IMR-90 (cell line): ENCODE measurements at regions not wholly inside any gene's neighbourhood (a gene's known extent, or its start where the extent isn't known, plus 50 kb on each side); places are given as distances from the start of the nearest gene placed in this dataset.

Experiments used
- ATAC-seq: fragments of 200-7000 bp; cut with Tn5 transposase; 2 replicates; pipeline ENCODE4 v1.9.1; 2020; ENCODE audit warnings: low read depth, mild to moderate bottlenecking, moderate library complexity
- BruUV-seq: library from RNA; stranded (reverse); fragments of 400-500 nt; replicated peaks from 2 replicates; lab custom pipeline; 2021; lab: Mats Ljungman, UMichigan
- CTCF ChIA-PET: fragments of 300-600 bp; formaldehyde crosslinking; extraction: SDS; loops from one replicate; lab custom pipeline; 2021; ENCODE audit warnings: antibody characterized with exemption; lab: Yijun Ruan, JAX
- POLR2A ChIA-PET: fragments of 300-600 bp; sonication (Branson Sonifier 250); formaldehyde crosslinking; loops from one replicate; lab custom pipeline; 2022; ENCODE audit warnings: antibody characterized with exemption; ENCODE audit not compliant: unreplicated experiment; lab: Charles Lee
- DNase-seq: peaks from one replicate; pipeline ENCODE4 v3.0.0; 2013
- H2AFZ ChIP-seq: replicated peaks from 2 replicates; pipeline ENCODE3; 2013; ENCODE audit warnings: low read length, mild to moderate bottlenecking; ENCODE audit not compliant: poor library complexity
- H2AK5ac ChIP-seq: 2 replicates; pipeline ENCODE4 v1.6.1; 2013; ENCODE audit warnings: low read depth, low read length, inconsistent platforms
- H2AK9ac ChIP-seq: replicated peaks from 2 replicates; pipeline ENCODE3; 2013; ENCODE audit warnings: mild to moderate bottlenecking, low read depth, low read length, moderate library complexity; ENCODE audit not compliant: poor library complexity
- H2BK120ac ChIP-seq: 2 replicates; pipeline ENCODE4 v1.6.1; 2013; ENCODE audit warnings: low read depth, low read length, inconsistent platforms
- H2BK15ac ChIP-seq: 3 replicates; pipeline ENCODE4 v1.6.1; 2013; ENCODE audit warnings: low read depth, low read length, inconsistent platforms
- H2BK20ac ChIP-seq: 2 replicates; pipeline ENCODE4 v1.6.1; 2013; ENCODE audit warnings: low read depth, mild to moderate bottlenecking, inconsistent platforms, low read length, moderate library complexity
- H2BK5ac ChIP-seq: 2 replicates; pipeline ENCODE4 v1.6.1; 2013; ENCODE audit warnings: mild to moderate bottlenecking, low read depth, low read length, inconsistent platforms; ENCODE audit not compliant: poor library complexity, severe bottlenecking
- H3K14ac ChIP-seq: replicated peaks from 2 replicates; pipeline ENCODE4 v1.6.1; 2013; ENCODE audit warnings: low read depth, low read length, inconsistent platforms
- H3K18ac ChIP-seq: 2 replicates; pipeline ENCODE4 v1.6.1; 2013; ENCODE audit warnings: low read depth, low read length, control low read depth
- H3K23ac ChIP-seq: 2 replicates; pipeline ENCODE4 v1.6.1; 2013; ENCODE audit warnings: low read depth, low read length, inconsistent platforms
- H3K27ac ChIP-seq: 2 replicates; pipeline ENCODE4 v1.5.1; 2013; ENCODE audit warnings: mild to moderate bottlenecking, control low read depth, low read length; ENCODE audit not compliant: insufficient read depth
- H3K27me3 ChIP-seq: 2 replicates; pipeline ENCODE4 v1.6.1; 2013; ENCODE audit warnings: low read length; ENCODE audit not compliant: control insufficient read depth, insufficient read depth
- H3K36me3 ChIP-seq: 2 replicates; pipeline ENCODE4 v1.6.1; 2013; ENCODE audit warnings: low read length, mixed read lengths; ENCODE audit not compliant: control insufficient read depth, insufficient read depth
- H3K4ac ChIP-seq: 2 replicates; pipeline ENCODE4 v1.6.1; 2013; ENCODE audit warnings: low read depth, low read length, inconsistent platforms
- H3K4me1 ChIP-seq: 2 replicates; pipeline ENCODE4 v1.6.1; 2013; ENCODE audit warnings: low read length, mixed read lengths; ENCODE audit not compliant: control insufficient read depth, insufficient read depth
- H3K4me2 ChIP-seq: 2 replicates; pipeline ENCODE4 v1.6.1; 2013; ENCODE audit warnings: low read depth, mild to moderate bottlenecking, control low read depth, low read length, moderate library complexity
- H3K4me3 ChIP-seq: 2 replicates; pipeline ENCODE4 v1.5.1; 2013; ENCODE audit warnings: low read depth, mild to moderate bottlenecking, control low read depth, low read length, moderate library complexity; ENCODE audit not compliant: insufficient read depth
- H3K56ac ChIP-seq: 2 replicates; pipeline ENCODE4 v1.6.1; 2013; ENCODE audit warnings: low read length, inconsistent platforms; ENCODE audit not compliant: insufficient read depth; ENCODE audit errors: extremely low read depth
- H3K79me1 ChIP-seq, 2 experiments: 2 replicates each; pipeline ENCODE4 v1.6.1; 2013; ENCODE audit warnings: low read length in 2 of 2, inconsistent platforms in 1 of 2, low read depth in 1 of 2
- H3K9ac ChIP-seq: 2 replicates; pipeline ENCODE4 v1.6.1; 2013; ENCODE audit warnings: low read depth, low read length, control low read depth
- H3K9me1 ChIP-seq: 2 replicates; pipeline ENCODE4 v1.6.1; 2013; ENCODE audit warnings: low read length, inconsistent platforms; ENCODE audit not compliant: insufficient read depth
- H3K9me3 ChIP-seq: 2 replicates; pipeline ENCODE4 v1.6.1; 2013; ENCODE audit warnings: low read length; ENCODE audit not compliant: control insufficient read depth, insufficient read depth
- H4K20me1 ChIP-seq: 2 replicates; pipeline ENCODE4 v1.6.1; 2013; ENCODE audit warnings: low read length, inconsistent platforms; ENCODE audit not compliant: insufficient read depth
- H4K5ac ChIP-seq: 2 replicates; pipeline ENCODE4 v1.6.1; 2013; ENCODE audit warnings: mild to moderate bottlenecking, low read depth, low read length, control low read depth
- H4K8ac ChIP-seq, 2 experiments: 2 replicates each; pipeline ENCODE4 v1.6.1; 2013; ENCODE audit warnings: low read depth in 2 of 2, low read length in 2 of 2, control low read depth in 1 of 2, inconsistent platforms in 1 of 2
- H4K91ac ChIP-seq: 2 replicates; pipeline ENCODE4 v1.6.1; 2013; ENCODE audit warnings: low read depth, low read length, inconsistent platforms; ENCODE audit not compliant: insufficient read depth
- BHLHE40 ChIP-seq: fragments of 150-350 bp; IDR thresholded peaks from 2 replicates; pipeline ENCODE4 v1.6.1; 2016; ENCODE audit warnings: mild to moderate bottlenecking, low read depth, low read length
- CEBPB ChIP-seq: IDR thresholded peaks from 2 replicates; pipeline ENCODE4 v1.6.1; 2012; ENCODE audit warnings: low read depth, low read length, improper control_type of control experiment
- CHD1 ChIP-seq: IDR thresholded peaks from 2 replicates; pipeline ENCODE4 v1.6.1; 2012; ENCODE audit warnings: low read depth, low read length, improper control_type of control experiment
- ELK1 ChIP-seq: fragments of 150-350 bp; IDR thresholded peaks from 2 replicates; pipeline ENCODE4 v1.6.1; 2016; ENCODE audit warnings: low read depth, mild to moderate bottlenecking, low read length, moderate library complexity, borderline replicate concordance
- FOS ChIP-seq: fragments of 150-350 bp; IDR thresholded peaks from 2 replicates; pipeline ENCODE4 v1.6.1; 2016; ENCODE audit warnings: low read depth, low read length
- MAFK ChIP-seq: IDR thresholded peaks from 2 replicates; pipeline ENCODE4 v1.6.1; 2012; ENCODE audit warnings: low read depth, low read length, improper control_type of control experiment
- MAZ ChIP-seq: IDR thresholded peaks from 2 replicates; pipeline ENCODE4 v1.6.1; 2012; ENCODE audit warnings: low read depth, mild to moderate bottlenecking, low read length, improper control_type of control experiment, moderate library complexity, borderline replicate concordance
- MXI1 ChIP-seq: IDR thresholded peaks from 2 replicates; pipeline ENCODE4 v1.6.1; 2012; ENCODE audit warnings: low read depth, mild to moderate bottlenecking, low read length, moderate library complexity, borderline replicate concordance
- NFE2L2 ChIP-seq: fragments of 150-350 bp; IDR thresholded peaks from 2 replicates; pipeline ENCODE4 v1.6.1; 2016; ENCODE audit warnings: low read depth, mild to moderate bottlenecking, low read length
- POLR2A ChIP-seq: IDR thresholded peaks from 2 replicates; pipeline ENCODE4 v1.6.1; 2012; ENCODE audit warnings: mild to moderate bottlenecking, low read depth, low read length
- RAD21 ChIP-seq: IDR thresholded peaks from 2 replicates; pipeline ENCODE4 v1.6.1; 2012; ENCODE audit warnings: low read length, improper control_type of control experiment
- RCOR1 ChIP-seq: IDR thresholded peaks from 2 replicates; pipeline ENCODE4 v1.6.1; 2012; ENCODE audit warnings: mild to moderate bottlenecking, low read length, improper control_type of control experiment; ENCODE audit not compliant: insufficient replicate concordance
- RFX5 ChIP-seq: IDR thresholded peaks from 2 replicates; pipeline ENCODE4 v1.8.0; 2012; ENCODE audit warnings: low read depth, mild to moderate bottlenecking, low read length, moderate library complexity
- SMC3 ChIP-seq: fragments of 150-350 bp; IDR thresholded peaks from 2 replicates; pipeline ENCODE4 v1.6.1; 2016; ENCODE audit warnings: low read depth, mild to moderate bottlenecking, antibody characterized with exemption, low read length, moderate library complexity
- USF2 ChIP-seq: fragments of 150-350 bp; IDR thresholded peaks from 2 replicates; pipeline ENCODE4 v1.6.1; 2017; ENCODE audit warnings: mild to moderate bottlenecking, antibody characterized with exemption, low read length, low read depth
- WGBS, 2 experiments: methylation state at CpG; one replicate each; pipeline versions ENCODE4 v1.1.5 to v1.1.7; 2013; ENCODE audit warnings: missing lambda C conversion rate in 2 of 2; ENCODE audit not compliant: insufficient read length in 1 of 2; ENCODE audit errors: extremely low coverage in 2 of 2; 5-methylcytosine and 5-hydroxymethylcytosine counted together
- dilution Hi-C: fragments of 300-500 bp; cut with HindIII; formaldehyde crosslinking; loops from one replicate; pipeline ENCODE4 v1.14.3; 2018; ENCODE audit warnings: low sequenced_read_pairs; ENCODE audit not compliant: unreplicated experiment
- in situ Hi-C: fragments of 300-500 bp; cut with MboI; formaldehyde crosslinking; loops from 3 replicates; pipeline ENCODE4 v1.14.3; 2019; ENCODE audit warnings: low sequenced_read_pairs, inconsistent platforms, mixed read lengths
- intact Hi-C: fragments of 100-400 bp; cut with micrococcal nuclease; formaldehyde crosslinking; loops from 2 replicates; pipeline ENCODE4 v1.10.0; 2022
- TF ChIP-seq, protein P1 (sequence below): conservative IDR thresholded peaks from 2 replicates; pipeline ENCODE4 v1.5.1; 2012; ENCODE audit warnings: mild to moderate bottlenecking, low read depth, low read length, improper control_type of control experiment

GRCh38 chr5:159844267-159845121 is 71.8 kb upstream of the ADRA1B start:
- peaks cover 7% of the 10 kb centered on the region for H3K27me3 ChIP-seq
- ChIA-PET CTCF (no interaction called here), POLR2A (no interaction called here)
- H3K36me3 ChIP-seq = no peaks in the 10 kb centered on the region
- H3K4me3 ChIP-seq = no peak overlapping the region
- DNase-seq (no peak), ATAC-seq (no peak)
- intact Hi-C loops (no loop called here), in situ Hi-C loops (no loop called here), dilution Hi-C loops (no loop called here)
- no peak overlapping the region for H4K91ac ChIP-seq
- no peak overlapping the region for H3K18ac ChIP-seq
- no peak overlapping the region for H4K5ac ChIP-seq
- peaks cover 3% of the 10 kb centered on the region; the same call in 1 of the 2 replicates for H3K9me1 ChIP-seq
- TF ChIP-seq RCOR1 (no peak), FOS (no peak), CHD1 (no peak), BHLHE40 (no peak), CEBPB (no peak), MAFK (no peak), RAD21 (no peak), MXI1 (no peak), RFX5 (no peak), USF2 (no peak), NFE2L2 (no peak), POLR2A (no peak), MAZ (no peak), SMC3 (no peak), ELK1 (no peak)
- TF ChIP-seq, protein P1, sequence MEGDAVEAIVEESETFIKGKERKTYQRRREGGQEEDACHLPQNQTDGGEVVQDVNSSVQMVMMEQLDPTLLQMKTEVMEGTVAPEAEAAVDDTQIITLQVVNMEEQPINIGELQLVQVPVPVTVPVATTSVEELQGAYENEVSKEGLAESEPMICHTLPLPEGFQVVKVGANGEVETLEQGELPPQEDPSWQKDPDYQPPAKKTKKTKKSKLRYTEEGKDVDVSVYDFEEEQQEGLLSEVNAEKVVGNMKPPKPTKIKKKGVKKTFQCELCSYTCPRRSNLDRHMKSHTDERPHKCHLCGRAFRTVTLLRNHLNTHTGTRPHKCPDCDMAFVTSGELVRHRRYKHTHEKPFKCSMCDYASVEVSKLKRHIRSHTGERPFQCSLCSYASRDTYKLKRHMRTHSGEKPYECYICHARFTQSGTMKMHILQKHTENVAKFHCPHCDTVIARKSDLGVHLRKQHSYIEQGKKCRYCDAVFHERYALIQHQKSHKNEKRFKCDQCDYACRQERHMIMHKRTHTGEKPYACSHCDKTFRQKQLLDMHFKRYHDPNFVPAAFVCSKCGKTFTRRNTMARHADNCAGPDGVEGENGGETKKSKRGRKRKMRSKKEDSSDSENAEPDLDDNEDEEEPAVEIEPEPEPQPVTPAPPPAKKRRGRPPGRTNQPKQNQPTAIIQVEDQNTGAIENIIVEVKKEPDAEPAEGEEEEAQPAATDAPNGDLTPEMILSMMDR = no peak
- no peak overlapping the region for H2AK9ac ChIP-seq
- no peaks in the 10 kb centered on the region for H3K4me1 ChIP-seq
- H3K23ac ChIP-seq = no peak overlapping the region
- H2BK120ac ChIP-seq = no peak overlapping the region
- no peak overlapping the region for H3K9ac ChIP-seq
- no peak overlapping the region for H3K14ac ChIP-seq
- no peak overlapping the region for H2AFZ ChIP-seq
- H4K20me1 ChIP-seq = no peaks in the 10 kb centered on the region
- no peak overlapping the region for H3K56ac ChIP-seq
- no peak overlapping the region for H3K27ac ChIP-seq
- WGBS, 2 experiments = no CpG with 5 or more reads among the region's 1 CpG
- no peak overlapping the region for H2BK15ac ChIP-seq
- H2BK5ac ChIP-seq = no peak overlapping the region
- no peaks in the 10 kb centered on the region for H3K79me1 ChIP-seq
- no peaks in the 10 kb centered on the region for H3K9me3 ChIP-seq
- H3K4ac ChIP-seq = no peak overlapping the region
- no peak overlapping the region for H4K8ac ChIP-seq
- no TSS peak for BruUV-seq
- H2AK5ac ChIP-seq = no peak overlapping the region
- no peak overlapping the region for H2BK20ac ChIP-seq
- H3K4me2 ChIP-seq = no peak overlapping the region
